ENCODE measurements at regions not wholly inside any gene's neighbourhood (a gene's known extent, or its start where the extent isn't known, plus 50 kb on each side); places are given as distances from the start of the nearest gene placed in this dataset.
"Not testable (repeated sequence)": the region's sequence is repeated elsewhere in the genome, so short reads cannot be mapped to it uniquely, and the experiment has no call there.

DNA sequence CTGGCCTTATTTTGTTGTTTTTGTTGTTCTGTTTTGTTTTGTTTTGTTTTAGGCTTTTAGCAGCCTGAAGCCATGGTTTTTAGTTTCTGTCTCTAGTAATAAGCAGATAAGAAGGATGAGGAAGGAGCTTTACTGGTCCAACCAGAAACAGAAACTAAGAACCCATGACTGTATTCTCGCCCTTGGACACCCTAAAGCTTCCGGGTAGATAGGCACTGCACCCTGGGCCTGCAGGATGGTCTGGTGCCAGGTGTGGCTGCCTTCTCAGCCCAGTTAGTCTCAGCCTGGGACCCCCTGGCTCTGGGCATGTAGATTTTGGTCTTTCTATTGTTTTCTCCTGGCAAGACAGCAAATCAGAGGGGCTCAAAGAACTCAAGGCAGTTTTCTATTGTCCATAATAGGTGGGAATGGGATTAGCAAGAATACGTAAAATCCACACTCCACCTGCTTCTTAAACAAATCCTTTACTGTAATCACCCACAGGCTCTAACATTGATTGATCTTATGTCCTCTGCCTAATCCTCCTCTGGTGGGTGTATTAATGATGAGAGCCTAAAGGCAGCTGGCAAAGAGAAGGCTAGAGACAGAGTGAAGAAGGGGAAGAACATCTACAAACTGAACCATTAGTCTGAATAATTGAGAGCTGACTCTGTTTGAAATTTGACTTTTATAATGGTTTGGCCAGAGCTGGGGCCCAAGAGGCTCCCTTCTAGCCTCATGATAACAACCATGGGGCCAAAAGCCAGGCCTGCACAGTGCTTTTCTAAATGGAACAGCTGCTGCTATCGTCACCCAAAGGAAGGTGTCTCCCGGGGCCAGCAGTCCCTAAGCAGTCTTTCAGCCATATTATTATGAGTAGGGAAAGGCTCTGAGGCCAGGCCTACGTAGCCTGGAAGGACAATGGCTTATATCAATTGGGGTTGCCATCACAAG is 106.8 kb upstream of the ATP1A1 start:
- no peak for DNase-seq

GRCh38 chr1:116266864-116267212 is 106.2 kb upstream of the ATP1A1 start:
- DNase-seq = no peak

DNA sequence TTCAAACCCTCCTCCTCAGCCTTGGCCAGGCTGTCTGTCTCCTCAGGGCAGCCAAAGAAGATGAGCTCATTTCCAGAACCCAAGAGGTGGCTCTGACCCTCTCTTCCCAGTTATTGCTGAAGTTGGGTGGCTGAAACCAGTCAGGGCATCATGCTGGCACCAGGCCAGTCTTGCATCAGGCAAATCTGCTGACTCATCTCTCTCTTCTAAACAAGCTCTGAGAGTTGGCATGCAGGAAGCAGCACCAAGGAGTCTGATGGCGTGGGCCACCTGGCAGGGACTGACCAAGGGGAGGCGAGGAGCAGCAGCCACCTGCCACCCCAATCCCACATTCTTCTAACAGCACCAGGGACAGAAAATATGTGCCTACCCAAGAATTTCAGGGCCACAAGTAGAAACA is 104.8 kb upstream of the ATP1A1 start:
- peak; percentile 54 for DNase-seq

- DNase-seq = no peak
Observed at GRCh38 chr1:116270316-116271057, 102.6 kb upstream of the ATP1A1 start.

- no peak for DNase-seq
Observed at GRCh38 chr1:116273042-116273783, 99.8 kb upstream of the ATP1A1 start.

DNA sequence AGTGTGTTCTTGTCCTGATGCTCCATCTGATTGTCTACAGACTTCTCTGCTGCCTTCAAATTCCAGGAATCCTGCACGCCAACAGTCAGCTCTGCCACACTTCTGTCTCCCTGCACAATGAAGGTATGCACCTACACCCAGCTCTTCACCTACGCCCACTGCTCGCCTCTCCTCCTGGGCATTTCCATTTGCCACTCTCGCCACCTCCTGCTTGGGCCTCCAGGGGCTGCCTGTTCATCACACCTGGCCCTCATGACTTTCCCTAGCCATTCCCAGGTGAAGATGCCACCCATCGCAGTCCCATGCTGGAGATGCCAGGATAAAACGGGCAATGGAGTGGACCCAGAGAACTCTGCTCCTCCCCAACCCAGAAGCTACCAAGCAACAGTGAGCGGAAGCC is 96.5 kb upstream of the ATP1A1 start:
- no peak for DNase-seq

DNA sequence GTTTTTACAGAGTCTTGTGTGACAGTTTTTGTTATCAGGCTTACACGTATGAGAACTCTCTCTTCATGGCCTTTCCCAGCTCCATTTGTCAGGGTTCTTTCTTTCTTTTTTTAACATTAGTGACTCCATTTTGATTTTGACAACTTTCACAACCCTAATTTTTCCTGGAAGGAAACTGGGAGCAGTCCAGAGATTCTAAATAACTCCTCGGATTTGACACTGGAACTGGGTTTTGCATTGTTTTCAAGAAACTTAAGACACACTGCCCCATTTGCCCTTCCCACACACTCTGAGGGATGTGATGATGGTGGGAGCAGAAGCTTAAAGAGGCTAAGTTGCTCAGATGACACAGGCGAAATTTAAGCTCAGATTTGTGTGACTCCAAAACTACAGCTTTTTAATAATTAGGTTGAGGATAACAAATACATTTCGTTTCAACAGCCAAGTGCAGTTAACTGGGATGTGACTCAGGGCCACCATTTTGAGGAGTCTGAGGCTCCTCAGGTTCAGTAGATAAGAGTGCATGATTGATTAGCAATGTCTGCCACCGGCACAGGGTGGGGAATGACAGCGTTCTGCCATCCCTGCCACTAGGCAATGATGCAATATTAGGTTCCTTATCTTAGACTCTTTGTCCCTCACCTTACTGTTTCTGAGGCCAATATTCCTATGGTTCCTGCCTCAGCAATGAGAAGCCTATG is 95.1 kb upstream of the ATP1A1 start:
- DNase-seq = no peak

- no peak for DNase-seq
Observed at GRCh38 chr1:116278541-116278866, 94.5 kb upstream of the ATP1A1 start.

DNA sequence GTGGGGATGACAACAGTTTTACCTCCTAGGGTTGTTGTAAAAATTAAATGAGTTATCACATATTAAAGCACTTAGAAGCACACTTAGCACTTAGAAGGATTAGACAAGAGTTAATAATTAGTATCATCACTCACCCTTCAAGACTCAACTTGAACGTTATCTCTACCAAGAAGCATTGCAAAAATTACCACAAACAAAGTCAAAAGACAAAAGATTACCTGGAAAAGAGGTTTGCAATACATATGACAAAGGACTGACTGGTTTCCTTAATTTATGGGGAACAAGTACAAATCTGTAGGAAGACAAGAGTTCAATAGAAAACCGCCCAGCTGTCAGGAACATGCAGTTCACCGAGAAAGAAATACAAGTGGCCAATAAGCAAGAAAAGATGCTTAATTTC is 93.3 kb upstream of the ATP1A1 start:
- DNase-seq = no peak

DNA sequence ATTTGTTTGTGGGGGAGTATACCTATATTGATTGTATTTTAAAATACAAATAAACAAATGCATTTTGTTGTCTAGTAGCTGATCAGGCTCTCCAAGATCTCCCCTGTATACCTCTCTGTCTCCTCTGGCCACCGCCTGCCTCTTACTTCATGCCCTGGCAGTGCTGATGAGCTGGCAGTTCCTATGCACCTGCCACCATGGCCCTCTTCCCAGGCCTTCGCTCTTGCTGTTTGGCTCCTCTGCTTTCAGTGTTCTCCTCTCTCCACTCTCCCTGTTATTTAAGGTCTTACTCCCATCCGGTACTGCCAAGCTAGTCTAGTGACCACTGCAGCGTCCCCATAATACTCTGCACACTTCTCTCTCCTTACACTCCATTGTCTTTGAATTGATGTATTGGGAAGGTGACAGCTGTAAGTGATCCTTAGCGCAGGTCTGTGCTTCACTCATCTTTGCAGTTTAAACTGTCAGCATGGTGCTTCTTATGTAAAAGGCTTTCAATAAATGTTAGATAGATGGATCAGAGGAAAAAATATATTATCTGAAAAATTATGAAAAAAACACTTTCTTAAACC is 88.1 kb upstream of the ATP1A1 start:
- DNase-seq = no peak

DNA sequence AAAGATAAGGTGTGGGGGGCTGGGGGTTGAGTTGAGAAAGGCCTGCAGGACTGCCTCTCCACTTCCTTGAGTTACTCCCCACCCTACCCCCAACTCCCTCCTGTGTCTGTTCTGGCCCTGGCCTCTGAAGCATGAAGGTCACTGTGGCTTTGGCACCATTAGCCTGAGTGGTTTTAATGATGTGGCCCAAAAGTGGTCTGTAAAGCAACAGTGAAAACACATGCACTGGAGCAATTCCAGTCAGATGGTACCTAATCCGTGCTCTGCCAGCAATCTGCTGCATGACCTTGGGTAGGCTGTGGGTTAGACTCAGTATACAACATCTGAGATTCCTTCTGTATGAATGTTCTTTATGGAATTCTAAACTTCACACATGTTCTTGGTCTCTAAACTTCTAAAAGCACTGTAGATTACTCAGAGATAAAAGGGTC is 86.5 kb upstream of the ATP1A1 start:
- peak; percentile 5 for DNase-seq

- no peak for DNase-seq
Observed at GRCh38 chr1:116287341-116288200, 85.5 kb upstream of the ATP1A1 start.

DNA sequence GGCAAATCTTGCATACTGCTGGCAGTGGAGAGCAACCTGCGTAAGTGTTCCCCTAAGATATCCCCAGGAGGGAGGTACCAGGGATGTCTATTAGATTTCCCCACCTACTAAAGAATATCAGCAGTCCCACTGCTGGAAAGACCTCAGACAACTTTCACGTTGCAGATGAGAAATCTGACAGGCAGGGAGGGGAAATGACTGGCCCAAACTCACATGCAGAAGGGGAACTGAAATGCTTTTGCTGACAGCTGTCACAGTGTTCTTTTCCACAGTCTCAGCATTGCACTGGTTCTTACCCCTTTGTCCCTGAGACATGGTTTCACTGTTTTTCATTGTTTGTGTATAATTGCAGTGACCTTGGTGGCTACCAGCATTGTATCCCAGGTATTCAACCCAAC is 84.8 kb upstream of the ATP1A1 start:
- no peak for DNase-seq

GRCh38 chr1:116289193-116289592 is 83.9 kb upstream of the ATP1A1 start:
- DNase-seq = no peak

- DNase-seq = peak; percentile 3
Observed at GRCh38 chr1:116290085-116290705, 82.8 kb upstream of the ATP1A1 start.

GRCh38 chr1:116291024-116291423 is 82.0 kb upstream of the ATP1A1 start:
- DNase-seq = no peak

DNA sequence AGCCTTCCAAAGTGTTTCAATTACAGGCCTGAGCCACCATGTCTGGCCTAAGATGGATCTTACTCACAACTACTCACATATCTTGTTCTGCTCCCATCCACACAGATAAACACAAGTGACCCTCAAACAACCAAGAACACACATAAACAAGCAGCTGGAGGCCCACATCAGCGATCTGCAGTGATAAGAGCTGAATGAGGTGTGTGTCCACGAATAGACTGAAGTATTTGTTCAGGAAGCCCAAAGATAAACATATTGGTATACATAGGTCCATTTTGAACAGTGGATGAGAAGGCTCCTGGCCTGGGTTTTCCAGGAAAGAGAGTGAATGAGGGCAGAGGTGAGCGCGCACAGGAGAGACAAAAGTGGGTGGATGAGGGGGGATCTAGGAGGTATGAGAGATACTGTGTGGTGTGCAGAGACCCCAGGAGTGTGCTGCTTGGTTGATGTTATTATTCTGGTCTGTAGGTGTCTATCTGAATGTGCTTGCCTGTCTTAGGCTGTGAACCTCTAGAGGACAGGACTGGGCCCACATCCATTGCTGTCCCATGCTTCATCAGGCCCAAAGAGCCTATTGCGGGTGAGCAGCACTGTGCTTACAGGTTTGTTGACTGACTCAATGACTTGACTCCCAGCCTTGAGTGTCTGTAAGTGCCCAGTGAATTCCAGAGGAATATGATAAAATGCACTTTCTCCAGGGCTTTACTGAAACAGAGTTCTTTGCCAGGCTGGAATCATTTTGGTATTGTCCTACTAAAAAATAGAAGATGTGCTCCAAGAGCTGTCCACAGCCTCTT is 79.9 kb upstream of the ATP1A1 start:
- DNase-seq = no peak

DNA sequence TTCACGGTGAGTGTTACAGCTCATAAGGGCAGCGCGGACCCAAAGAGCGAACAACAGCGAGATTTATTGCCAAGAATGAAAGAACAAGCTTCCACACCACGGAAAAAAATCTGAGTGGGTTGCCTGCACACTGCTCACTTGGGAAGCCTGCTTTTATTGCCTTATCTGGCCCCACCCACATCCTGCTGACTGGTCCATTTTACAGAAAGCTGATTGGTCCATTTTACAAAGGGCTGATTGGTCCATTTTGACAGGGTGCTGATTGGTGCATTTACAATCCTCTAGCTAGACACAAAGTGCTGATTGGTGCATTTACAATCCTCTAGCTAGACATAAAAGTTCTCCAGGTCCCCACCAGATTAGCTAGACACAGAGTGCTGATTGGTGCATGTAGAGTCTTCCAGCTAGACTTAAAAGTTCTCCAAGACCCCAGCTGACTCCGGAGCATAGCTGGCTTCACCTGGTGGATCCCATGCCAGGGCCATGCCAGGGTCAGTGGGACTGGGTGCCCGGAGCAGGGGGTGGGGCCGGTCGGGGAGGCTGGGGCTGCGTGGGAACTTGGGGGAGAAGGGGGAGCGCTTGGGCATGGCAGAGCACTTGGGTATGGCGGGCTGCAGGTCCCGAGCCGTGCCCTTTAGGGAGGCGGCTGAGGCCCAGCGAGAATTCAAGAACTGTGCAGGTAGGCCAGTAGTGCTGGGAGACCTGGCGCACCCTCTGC is 75.4 kb upstream of the ATP1A1 start:
- no peak for DNase-seq

DNA sequence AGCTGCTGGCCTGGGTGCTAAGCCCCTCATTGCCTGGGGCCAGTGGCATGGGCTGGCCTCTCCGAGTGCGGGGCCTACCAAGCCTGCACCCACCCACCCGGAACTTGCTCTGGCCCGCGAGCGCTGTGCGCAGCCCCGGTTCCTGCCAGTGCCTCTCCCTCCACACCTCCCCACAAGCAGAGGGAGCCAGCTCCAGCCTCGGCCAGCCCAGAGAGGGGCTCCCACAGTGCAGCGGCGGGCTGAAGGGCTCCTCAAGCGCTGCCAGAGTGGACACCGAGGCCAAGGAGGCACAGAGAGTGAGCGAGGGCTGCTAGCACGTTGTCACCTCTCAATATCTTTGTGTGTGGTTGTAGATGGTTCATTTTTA is 74.8 kb upstream of the ATP1A1 start:
- not testable (repeated sequence) for DNase-seq

GRCh38 chr1:116298746-116299145 is 74.3 kb upstream of the ATP1A1 start:
- DNase-seq = peak; percentile 12
